Activated naive CD4-positive, alpha-beta T cell treated with anti-CD3 and anti-CD28 coated beads, Interleukin-2, amount 10 ng/mL, durations not matched to agents 7 days and 5 days (primary cell): ENCODE measurements at regions not wholly inside any gene's neighbourhood (a gene's known extent, or its start where the extent isn't known, plus 50 kb on each side); places are given as distances from the start of the nearest gene placed in this dataset.
"Not testable (repeated sequence)": the region's sequence is repeated elsewhere in the genome, so short reads cannot be mapped to it uniquely, and the experiment has no call there.

Experiments
- CTCF ChIA-PET: fragments of 350-600 bp; sonication (Branson Sonifier 250); formaldehyde crosslinking; loops from one replicate; lab custom pipeline; 2021; ENCODE audit warnings: antibody characterized with exemption; lab: Charles Lee
- DNase-seq: peaks from one replicate; pipeline ENCODE4 v3.0.0-alpha.2; 2020
- H3K27ac Mint-ChIP-seq: one replicate; pipeline ENCODE4 v1.8.0; 2021; ENCODE audit warnings: mild to moderate bottlenecking, moderate library complexity, mixed read lengths
- H3K27me3 Mint-ChIP-seq: one replicate; pipeline ENCODE4 v1.8.0; 2021; ENCODE audit warnings: mild to moderate bottlenecking, mixed read lengths
- H3K36me3 Mint-ChIP-seq: one replicate; pipeline ENCODE4 v1.8.0; 2021; ENCODE audit warnings: mixed read lengths
- H3K4me1 Mint-ChIP-seq: one replicate; pipeline ENCODE4 v1.8.0; 2021; ENCODE audit warnings: mixed read lengths
- H3K4me3 Mint-ChIP-seq: one replicate; pipeline ENCODE4 v1.8.0; 2021; ENCODE audit warnings: mild to moderate bottlenecking, moderate library complexity, mixed read lengths
- H3K9me3 Mint-ChIP-seq: one replicate; pipeline ENCODE4 v1.8.0; 2021; ENCODE audit warnings: mixed read lengths

DNA sequence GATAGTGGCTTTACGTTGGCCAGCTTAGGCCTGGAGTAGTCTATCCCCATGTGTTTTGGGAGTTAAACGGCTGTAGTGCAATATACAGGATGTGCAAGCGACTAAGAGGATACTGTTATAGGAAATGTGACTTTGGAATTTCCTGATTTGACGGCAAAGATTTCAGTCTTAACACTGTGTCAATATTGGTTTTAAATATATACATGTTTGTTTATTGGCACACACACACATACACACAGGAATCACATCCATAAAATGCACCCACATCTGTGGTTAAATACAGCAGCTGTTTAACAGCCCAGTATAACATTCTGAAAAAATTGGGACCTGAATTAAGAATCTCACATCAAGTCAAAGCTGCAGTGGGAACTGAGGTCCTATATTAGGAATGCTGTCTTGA, 347.1 kb downstream of the TXNL1 start:
- no peaks in the 10 kb centered on the region for H3K36me3 Mint-ChIP-seq
- no peak overlapping the region for H3K4me3 Mint-ChIP-seq
- H3K27ac Mint-ChIP-seq: no peak overlapping the region
- peaks cover 4% of the 10 kb centered on the region for H3K9me3 Mint-ChIP-seq
- no peak for DNase-seq
- H3K27me3 Mint-ChIP-seq: no peaks in the 10 kb centered on the region
- CTCF ChIA-PET: no interaction called here
- H3K4me1 Mint-ChIP-seq: peaks cover 4% of the 10 kb centered on the region

DNA sequence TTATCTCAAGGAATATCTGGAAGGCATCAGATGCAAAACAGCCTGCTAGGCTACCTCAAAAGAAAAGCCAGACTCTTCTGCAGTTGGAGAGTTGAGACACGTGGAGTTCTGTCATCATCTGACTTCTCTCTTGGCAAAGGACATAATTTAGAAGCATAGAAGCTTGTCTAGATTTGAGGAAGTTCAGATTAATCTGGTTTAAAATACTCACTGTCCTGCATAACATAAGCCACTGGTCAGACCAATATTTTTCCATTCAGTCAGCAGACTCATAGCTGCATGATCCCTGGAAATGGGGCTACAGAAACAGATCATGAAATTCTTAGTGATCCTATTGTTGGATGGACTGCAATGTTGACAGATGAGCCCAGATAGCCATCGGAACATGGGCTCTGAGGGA, 349.0 kb downstream of the TXNL1 start:
- Mint-ChIP-seq H3K4me3 (no peak overlapping the region), H3K9me3 (peaks cover 4% of the 10 kb centered on the region), H3K36me3 (no peaks in the 10 kb centered on the region), H3K27ac (no peak overlapping the region), H3K27me3 (no peaks in the 10 kb centered on the region), H3K4me1 (no peaks in the 10 kb centered on the region)
- CTCF ChIA-PET: interaction anchor here (1.0 kb wide), 1 partner anchor 181 kb away, joined by 3 read pairs; no protein-coding TSS in a partner anchor
- DNase-seq: no peak

DNA sequence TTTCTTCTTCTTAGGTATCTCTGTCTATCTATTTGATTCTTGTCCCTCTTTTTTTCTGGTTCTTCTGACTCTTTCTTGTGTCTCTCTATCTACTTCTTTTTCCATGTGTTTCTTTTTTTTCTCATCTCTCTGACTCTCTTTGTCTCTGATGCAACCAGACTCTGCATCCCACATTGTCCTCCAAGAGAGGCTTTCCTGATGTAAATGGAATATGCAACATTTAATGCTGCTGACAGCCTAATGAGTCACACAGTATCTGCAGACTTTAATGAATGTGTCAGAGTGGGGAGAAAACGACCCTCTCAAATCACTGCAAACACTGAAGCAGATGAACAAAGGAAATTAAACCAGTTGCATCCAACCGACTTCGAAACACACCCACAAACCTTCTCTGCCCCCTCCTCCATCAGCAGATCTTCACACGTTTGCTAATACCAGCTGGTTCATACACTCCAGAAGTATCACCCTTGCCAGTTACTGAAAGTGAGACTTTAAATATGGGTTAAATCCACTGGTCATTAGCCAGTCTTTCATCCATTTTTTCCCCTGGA, 351.5 kb downstream of the TXNL1 start:
- CTCF ChIA-PET: no interaction called here
- Mint-ChIP-seq H3K36me3 (no peaks in the 10 kb centered on the region), H3K4me3 (no peak overlapping the region), H3K27ac (no peak overlapping the region), H3K4me1 (no peaks in the 10 kb centered on the region), H3K27me3 (no peaks in the 10 kb centered on the region), H3K9me3 (no peaks in the 10 kb centered on the region)
- no peak for DNase-seq

DNA sequence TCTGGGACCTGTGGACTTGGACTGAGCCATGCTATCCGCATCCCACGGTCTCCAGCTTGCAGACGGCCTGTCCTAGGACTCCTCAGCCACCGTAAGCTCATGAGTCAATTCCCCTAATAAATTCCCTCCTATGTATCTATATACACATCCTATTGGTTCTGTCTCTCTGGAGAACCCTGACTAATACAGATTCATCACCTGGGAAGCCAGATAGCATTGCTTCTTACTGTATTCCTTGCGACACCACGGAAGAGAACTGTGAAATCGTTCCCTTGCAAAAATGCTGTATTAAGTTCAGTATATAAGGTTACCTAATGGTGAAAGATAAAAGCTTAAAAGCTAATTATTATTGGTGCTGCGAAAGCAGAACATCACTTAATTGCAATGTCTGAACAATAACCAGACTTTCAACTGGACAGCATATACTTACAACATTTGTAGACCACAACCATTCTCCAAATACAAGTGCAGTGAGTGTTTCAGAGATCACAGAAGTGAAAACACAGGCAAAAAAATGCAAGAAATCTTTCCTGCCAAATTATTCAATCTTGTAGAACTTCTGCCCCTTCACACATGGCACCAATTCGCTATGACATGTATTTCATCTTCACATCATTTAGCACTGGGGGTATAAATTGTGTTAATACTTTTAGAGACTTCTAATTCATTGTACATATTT, 352.9 kb downstream of the TXNL1 start:
- H3K9me3 Mint-ChIP-seq: no peaks in the 10 kb centered on the region
- no peaks in the 10 kb centered on the region for H3K4me1 Mint-ChIP-seq
- no peaks in the 10 kb centered on the region for H3K27me3 Mint-ChIP-seq
- CTCF ChIA-PET: no interaction called here
- no peak overlapping the region for H3K27ac Mint-ChIP-seq
- no peak overlapping the region for H3K4me3 Mint-ChIP-seq
- DNase-seq: no peak
- H3K36me3 Mint-ChIP-seq: no peaks in the 10 kb centered on the region

DNA sequence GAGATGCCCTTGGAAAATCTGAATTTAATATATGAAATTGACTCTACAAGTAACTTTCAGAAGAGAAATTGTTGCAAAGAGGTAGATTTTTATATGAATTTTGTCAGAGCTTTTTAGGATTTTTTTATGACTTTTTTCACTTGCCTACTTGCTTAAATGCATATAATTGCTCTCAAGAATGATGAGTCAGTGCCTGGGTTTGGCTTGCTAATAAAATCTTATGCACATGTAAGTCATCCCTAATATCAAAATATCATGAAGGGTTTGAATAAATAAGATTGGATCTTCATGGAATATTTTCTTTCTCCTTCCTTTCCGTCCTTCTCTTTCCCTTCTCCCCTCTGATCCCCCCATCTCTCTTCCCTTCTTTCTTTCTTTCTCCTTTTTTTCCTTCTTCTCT, 354.1 kb downstream of the TXNL1 start:
- H3K27me3 Mint-ChIP-seq: no peaks in the 10 kb centered on the region
- no peak overlapping the region for H3K4me3 Mint-ChIP-seq
- no peak for DNase-seq
- CTCF ChIA-PET: no interaction called here
- no peaks in the 10 kb centered on the region for H3K4me1 Mint-ChIP-seq
- H3K9me3 Mint-ChIP-seq: peaks cover 2% of the 10 kb centered on the region
- H3K27ac Mint-ChIP-seq: no peak overlapping the region
- no peaks in the 10 kb centered on the region for H3K36me3 Mint-ChIP-seq

DNA sequence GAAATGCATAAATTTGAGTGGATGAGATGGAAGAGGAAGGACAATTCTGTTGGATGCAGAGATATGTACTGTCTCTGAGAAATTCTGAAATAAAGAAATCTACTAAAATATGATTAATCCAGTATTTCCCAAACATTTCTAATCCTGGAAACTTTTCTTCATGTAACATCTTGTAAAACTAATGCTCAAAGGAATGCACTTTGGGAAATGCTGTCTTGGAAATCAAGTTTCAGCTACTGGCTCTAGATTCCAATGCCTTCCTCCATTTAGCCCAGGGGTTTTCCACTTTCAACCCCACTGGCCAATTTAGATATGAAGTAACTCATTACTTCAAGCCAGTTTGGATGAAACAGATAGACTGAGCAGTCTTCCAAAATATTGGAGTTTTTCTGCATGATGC, 355.1 kb downstream of the TXNL1 start:
- no peak for DNase-seq
- CTCF ChIA-PET: no interaction called here
- no peak overlapping the region for H3K27ac Mint-ChIP-seq

DNA sequence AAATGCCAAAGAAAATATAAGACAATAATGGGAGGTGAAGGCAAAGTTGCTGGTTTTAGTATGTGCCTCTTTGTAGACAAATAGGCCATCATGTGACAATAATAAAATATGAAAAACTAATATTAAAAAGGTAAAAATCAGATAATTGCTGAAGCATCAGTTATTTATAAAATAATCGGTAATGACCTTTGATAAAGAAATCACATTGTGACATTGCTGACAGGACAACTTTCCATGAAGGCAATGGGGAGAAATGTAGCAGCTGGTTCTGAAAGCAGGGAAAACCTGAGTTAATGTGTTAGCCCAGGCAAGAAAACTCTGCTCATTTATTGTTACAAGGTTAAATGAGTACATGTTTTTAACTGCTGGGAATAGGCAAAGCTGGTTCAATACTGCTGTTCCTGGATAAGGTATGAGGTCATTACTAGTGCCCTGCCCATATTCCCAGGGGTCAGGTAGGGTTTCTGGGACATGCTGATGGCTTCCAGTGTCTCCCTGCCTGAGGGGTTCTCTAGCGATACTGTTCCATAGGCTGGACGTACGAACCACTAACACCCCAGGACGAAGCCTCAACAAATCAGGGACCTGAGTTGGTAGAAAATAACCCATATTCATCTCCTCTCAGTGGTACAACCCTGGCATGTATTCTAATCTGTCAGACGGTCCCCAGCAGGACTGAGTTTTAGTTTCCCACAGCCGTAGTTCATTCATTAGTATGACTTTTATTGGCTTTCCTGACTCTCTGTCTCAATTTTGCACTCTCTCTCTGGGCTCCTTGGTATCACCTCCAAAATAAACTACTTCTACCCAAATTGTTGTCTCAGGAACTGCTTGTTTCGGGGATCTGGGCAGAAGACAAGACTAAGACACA, 355.9 kb downstream of the TXNL1 start:
- H3K36me3 Mint-ChIP-seq: no peaks in the 10 kb centered on the region
- no peaks in the 10 kb centered on the region for H3K4me1 Mint-ChIP-seq
- no peak for DNase-seq
- H3K27me3 Mint-ChIP-seq: no peaks in the 10 kb centered on the region
- no peak overlapping the region for H3K4me3 Mint-ChIP-seq
- H3K9me3 Mint-ChIP-seq: peaks cover 2% of the 10 kb centered on the region
- CTCF ChIA-PET: no interaction called here
- H3K27ac Mint-ChIP-seq: no peak overlapping the region

More for the DNA sequence above, 355.1 kb downstream of the TXNL1 start:
- Mint-ChIP-seq H3K4me1 (no peaks in the 10 kb centered on the region), H3K36me3 (no peaks in the 10 kb centered on the region), H3K27me3 (no peaks in the 10 kb centered on the region), H3K9me3 (peaks cover 2% of the 10 kb centered on the region), H3K4me3 (no peak overlapping the region)

DNA sequence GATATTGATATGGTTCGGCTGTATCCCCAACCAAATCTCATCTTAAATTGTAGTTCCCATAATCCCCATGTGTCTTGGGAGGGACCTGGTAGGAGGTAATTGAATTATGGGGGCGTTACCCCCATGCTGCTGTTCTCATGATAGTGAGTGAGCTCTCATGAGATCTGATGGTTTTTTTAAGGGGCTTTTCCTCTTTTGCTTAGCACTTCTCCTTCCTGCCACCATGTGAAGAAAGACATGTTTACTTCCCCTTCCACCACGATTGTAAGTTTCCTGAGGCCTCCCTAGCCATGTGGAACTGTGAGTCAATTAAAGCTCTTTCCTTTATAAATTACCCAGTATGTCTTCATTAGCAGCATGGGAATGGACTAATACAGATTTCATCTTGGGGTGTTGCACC, 358.6 kb downstream of the TXNL1 start:
- H3K27me3 Mint-ChIP-seq, DNase-seq, H3K4me1 Mint-ChIP-seq, H3K27ac Mint-ChIP-seq, H3K4me3 Mint-ChIP-seq, CTCF ChIA-PET, H3K36me3 Mint-ChIP-seq, H3K9me3 Mint-ChIP-seq: not testable (repeated sequence)

DNA sequence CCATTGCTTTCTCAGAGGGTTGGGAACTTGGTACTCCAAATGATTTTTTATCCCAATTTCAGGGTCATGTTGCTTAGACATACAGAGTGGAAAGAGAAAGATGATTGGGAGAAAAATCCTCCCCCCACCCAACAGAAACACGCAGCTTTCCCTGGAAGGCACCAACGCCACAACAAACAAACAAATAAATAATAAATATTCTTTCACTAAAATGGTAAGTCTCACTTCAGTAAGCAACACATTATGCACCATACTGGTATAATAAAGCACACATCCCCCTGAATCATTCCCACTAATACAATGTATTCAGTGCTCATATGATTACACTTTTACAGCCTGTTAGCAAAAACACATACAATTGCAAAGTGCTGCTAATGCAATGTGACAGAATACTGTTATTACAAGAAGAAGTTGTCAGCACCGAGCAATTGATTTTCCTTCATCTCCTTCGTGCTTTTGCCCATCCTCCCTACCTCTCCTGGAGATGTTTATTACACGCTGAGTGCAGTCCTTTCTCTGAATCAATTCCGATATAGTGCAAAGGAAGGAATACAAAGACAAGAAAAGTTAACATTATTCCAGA, 359.9 kb downstream of the TXNL1 start:
- no peak overlapping the region for H3K4me3 Mint-ChIP-seq
- no peaks in the 10 kb centered on the region for H3K27me3 Mint-ChIP-seq
- no peaks in the 10 kb centered on the region for H3K36me3 Mint-ChIP-seq
- DNase-seq: no peak
- CTCF ChIA-PET: no interaction called here
- no peaks in the 10 kb centered on the region for H3K4me1 Mint-ChIP-seq
- H3K9me3 Mint-ChIP-seq: peaks cover 2% of the 10 kb centered on the region
- H3K27ac Mint-ChIP-seq: no peak overlapping the region

DNA sequence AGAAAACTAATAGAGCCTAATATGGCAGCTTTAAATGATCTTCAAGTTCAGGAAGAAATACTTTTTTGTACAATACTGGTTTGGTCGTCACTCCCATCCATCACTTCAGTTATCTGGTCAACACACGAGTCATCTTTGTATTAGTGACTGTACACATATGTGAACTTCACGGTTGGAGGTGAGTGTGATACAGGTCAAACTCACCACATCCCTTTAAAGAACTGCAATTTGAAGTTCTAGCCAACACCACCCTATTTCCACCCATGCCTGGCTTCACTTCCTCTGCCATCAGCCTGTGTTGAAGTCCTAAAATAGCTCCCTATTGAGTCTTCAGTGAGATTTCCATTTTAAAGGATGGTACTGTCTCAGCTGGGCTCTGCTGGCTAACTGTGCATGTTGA, 361.9 kb downstream of the TXNL1 start:
- CTCF ChIA-PET: interaction anchor here (1.2 kb wide), 1 partner anchor 41 kb away, joined by 3 read pairs; no protein-coding TSS in a partner anchor
- no peaks in the 10 kb centered on the region for H3K36me3 Mint-ChIP-seq
- H3K4me3 Mint-ChIP-seq: no peak overlapping the region
- DNase-seq: no peak
- no peaks in the 10 kb centered on the region for H3K27me3 Mint-ChIP-seq
- peaks cover 2% of the 10 kb centered on the region for H3K9me3 Mint-ChIP-seq
- H3K27ac Mint-ChIP-seq: no peak overlapping the region
- H3K4me1 Mint-ChIP-seq: no peaks in the 10 kb centered on the region

DNA sequence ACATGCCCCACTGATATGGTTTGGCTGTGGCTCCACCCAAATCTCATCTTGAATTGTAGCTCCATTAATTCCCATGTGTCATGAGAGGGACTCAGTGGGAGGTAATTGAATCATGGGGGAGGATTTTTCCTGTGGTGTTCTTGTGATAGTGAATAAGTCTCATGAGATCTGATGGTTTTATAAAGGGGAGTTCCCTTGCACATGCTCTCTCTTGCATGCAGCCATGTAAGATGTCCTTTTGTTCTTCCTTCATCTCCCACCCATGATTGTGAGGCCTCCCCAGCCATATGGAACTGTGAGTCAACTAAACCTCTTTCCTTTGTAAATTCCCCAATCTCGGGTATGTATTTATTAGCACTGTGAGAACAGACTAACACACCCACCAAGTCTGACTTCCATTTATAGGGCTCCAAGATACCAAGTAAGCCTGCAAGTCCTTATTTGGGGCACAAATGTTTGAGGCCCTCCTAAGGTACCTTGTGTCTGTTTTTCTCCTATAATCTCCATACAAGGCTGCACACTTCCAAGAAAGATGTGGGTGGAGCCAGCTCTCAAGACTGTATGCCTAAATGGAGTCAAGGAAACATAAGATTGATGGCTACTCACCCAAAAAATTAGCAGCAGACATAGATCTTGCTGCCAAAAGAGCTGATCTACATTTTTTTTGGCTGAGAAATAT, 364.7 kb downstream of the TXNL1 start:
- CTCF ChIA-PET: no interaction called here
- no peak overlapping the region for H3K4me3 Mint-ChIP-seq
- no peaks in the 10 kb centered on the region for H3K4me1 Mint-ChIP-seq
- H3K27ac Mint-ChIP-seq: no peak overlapping the region
- no peaks in the 10 kb centered on the region for H3K9me3 Mint-ChIP-seq
- no peak for DNase-seq
- H3K27me3 Mint-ChIP-seq: no peaks in the 10 kb centered on the region
- no peaks in the 10 kb centered on the region for H3K36me3 Mint-ChIP-seq

DNA sequence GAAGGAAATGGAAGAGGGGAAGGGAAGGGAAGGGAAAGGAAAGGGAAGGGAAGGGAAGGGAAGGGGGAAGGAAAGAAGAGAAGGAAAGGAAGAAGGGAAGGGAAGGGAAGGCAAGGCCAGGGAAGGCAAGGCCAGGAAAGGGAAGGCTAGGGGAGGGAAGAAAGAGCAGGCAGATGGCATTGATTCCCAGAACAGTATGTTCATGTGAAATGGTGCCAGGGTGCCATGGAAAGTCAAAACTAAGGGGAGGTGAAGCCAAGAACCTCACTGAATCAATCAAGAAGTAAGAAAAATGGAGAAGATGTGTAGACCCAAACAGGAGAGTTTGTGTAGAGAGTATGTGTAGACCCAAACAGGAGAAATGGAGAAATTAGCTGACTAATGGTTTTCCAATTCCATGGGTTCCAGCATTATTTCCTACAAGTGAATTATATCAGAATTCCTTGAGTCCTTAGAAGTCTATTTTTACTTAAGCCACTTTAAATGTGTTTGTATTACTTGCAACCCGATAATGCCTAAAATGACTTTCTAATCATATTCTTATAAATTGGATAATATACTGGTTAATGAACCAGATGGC, 367.6 kb downstream of the TXNL1 start:
- Mint-ChIP-seq H3K4me3 (no peak overlapping the region), H3K27me3 (no peaks in the 10 kb centered on the region), H3K4me1 (no peaks in the 10 kb centered on the region), H3K9me3 (no peaks in the 10 kb centered on the region), H3K27ac (no peak overlapping the region), H3K36me3 (no peaks in the 10 kb centered on the region)
- DNase-seq: no peak
- CTCF ChIA-PET: no interaction called here

DNA sequence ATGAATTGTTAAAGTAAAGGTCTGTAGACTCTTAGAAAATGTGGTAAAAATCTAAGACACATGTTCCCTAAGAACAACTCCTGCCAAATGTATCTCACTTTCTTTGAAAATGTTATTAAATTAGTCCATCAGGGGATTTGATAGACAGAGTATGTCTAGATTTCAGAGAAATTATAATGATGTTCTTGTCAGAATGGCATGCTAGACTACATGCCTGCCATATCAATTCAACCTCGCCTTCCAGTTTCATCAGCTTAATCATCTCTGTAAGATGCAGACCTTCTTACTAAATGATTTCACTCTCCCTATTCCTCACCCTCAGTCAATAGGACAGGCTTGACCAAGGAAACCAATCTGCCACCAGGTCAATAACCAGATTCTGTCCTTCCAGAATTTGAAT, 368.4 kb downstream of the TXNL1 start:
- no peak overlapping the region for H3K27ac Mint-ChIP-seq
- no peak overlapping the region for H3K4me3 Mint-ChIP-seq
- CTCF ChIA-PET: no interaction called here
- DNase-seq: no peak
- no peaks in the 10 kb centered on the region for H3K9me3 Mint-ChIP-seq
- H3K36me3 Mint-ChIP-seq: no peaks in the 10 kb centered on the region
- no peaks in the 10 kb centered on the region for H3K4me1 Mint-ChIP-seq
- H3K27me3 Mint-ChIP-seq: no peaks in the 10 kb centered on the region

DNA sequence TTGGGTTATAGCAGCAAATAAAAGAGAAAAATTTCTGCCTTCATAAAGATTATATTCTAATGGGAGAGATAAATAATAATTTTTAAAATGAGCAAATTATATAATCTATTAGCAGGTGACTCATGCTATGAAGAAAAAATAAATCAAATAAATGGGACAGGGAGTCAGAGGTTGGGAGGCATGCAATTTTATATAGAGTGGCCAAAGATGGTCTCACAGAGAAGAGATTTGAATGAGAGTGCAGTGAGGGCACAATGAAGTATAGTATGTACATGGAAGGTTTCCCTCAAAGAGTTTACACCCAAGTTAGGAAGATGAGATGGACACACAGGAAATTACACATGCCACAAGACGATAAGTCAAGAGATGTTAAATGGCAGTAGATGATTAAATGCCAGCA, 369.4 kb downstream of the TXNL1 start:
- Mint-ChIP-seq H3K4me1 (no peaks in the 10 kb centered on the region), H3K27ac (no peak overlapping the region), H3K36me3 (no peaks in the 10 kb centered on the region), H3K27me3 (no peaks in the 10 kb centered on the region), H3K4me3 (no peak overlapping the region), H3K9me3 (peaks cover 3% of the 10 kb centered on the region)
- CTCF ChIA-PET: no interaction called here
- DNase-seq: no peak
